Mesodermal cell (in vitro differentiated cells): ENCODE measurements at regions not wholly inside any gene's neighbourhood (a gene's known extent, or its start where the extent isn't known, plus 50 kb on each side); places are given as distances from the start of the nearest gene placed in this dataset.

Experiments
- H3K27ac ChIP-seq: 2 replicates; pipeline ENCODE4 v1.7.0; 2013; ENCODE audit warnings: mild to moderate bottlenecking, low read depth, low read length, moderate library complexity; ENCODE audit not compliant: severe bottlenecking
- H3K36me3 ChIP-seq: 2 replicates; pipeline ENCODE4 v1.7.1; 2013; ENCODE audit warnings: mild to moderate bottlenecking, low read length, moderate library complexity; ENCODE audit not compliant: control insufficient read depth, insufficient read depth
- H3K4me1 ChIP-seq: one replicate; pipeline ENCODE4 v1.7.1; 2013; ENCODE audit warnings: mild to moderate bottlenecking, low read length; ENCODE audit not compliant: insufficient read depth, control insufficient read depth, poor library complexity, severe bottlenecking
- H3K4me3 ChIP-seq: 2 replicates; pipeline ENCODE4 v1.7.0; 2013; ENCODE audit warnings: low read length, control low read depth, mild to moderate bottlenecking; ENCODE audit not compliant: insufficient read depth, poor library complexity, severe bottlenecking; ENCODE audit errors: extremely low read depth
- H3K9me3 ChIP-seq: 2 replicates; pipeline ENCODE4 v1.7.1; 2013; ENCODE audit warnings: mild to moderate bottlenecking, low read length, moderate library complexity; ENCODE audit not compliant: control insufficient read depth
- WGBS, 2 experiments: methylation state at CpG; one replicate each; pipeline ENCODE4 v1.1.5; 2013; ENCODE audit warnings: missing lambda C conversion rate in 2 of 2; ENCODE audit not compliant: insufficient coverage in 2 of 2; 5-methylcytosine and 5-hydroxymethylcytosine counted together

- Histone ChIP-seq H3K36me3 (no peaks in the 10 kb centered on the region), H3K9me3 (no peaks in the 10 kb centered on the region), H3K27ac (no peak overlapping the region), H3K4me1 (no peaks in the 10 kb centered on the region), H3K4me3 (no peak overlapping the region)
- 80% methylated on average over 1 of the region's 1 CpG; no CpG with 5 or more reads in 1 of the 2 experiments for WGBS, 2 experiments
Measured at GRCh38 chr2:194203898-194204297, 1453.1 kb upstream of the SLC39A10 start.

GRCh38 chr2:194182888-194183287 is 1474.1 kb upstream of the SLC39A10 start:
- no peaks in the 10 kb centered on the region for H3K4me1 ChIP-seq
- no peak overlapping the region for H3K27ac ChIP-seq
- H3K4me3 ChIP-seq: no peak overlapping the region
- H3K36me3 ChIP-seq: no peaks in the 10 kb centered on the region
- no CpG with 5 or more reads among the region's 2 CpGs for WGBS, 2 experiments
- no peaks in the 10 kb centered on the region for H3K9me3 ChIP-seq

DNA sequence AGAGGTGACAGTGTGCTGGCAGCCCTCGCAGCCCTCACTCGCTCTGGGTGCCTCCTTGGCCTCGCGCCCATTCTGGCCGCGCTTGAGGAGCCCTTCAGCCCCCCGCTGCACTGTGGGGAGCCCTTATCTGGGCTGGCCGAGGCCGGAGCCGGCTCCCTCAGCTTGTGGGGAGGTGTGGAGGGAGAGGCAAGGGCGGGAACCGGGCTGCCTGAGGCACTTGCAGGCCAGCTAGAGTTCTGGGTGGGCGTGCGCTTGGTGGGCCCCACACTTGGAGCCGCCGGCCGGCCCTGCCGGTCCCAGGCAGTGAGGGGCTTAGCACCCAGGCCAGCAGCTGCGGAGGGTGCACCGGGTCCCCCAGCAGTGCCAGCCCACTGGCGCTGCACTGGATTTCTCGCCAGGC is 1480.9 kb upstream of the SLC39A10 start:
- 89 to 95% methylated on average over 6 to 16 of the region's 22 CpGs for WGBS, 2 experiments
- H3K4me1 ChIP-seq: no peaks in the 10 kb centered on the region
- H3K27ac ChIP-seq: no peak overlapping the region
- no peaks in the 10 kb centered on the region for H3K9me3 ChIP-seq
- H3K4me3 ChIP-seq: no peak overlapping the region
- H3K36me3 ChIP-seq: no peaks in the 10 kb centered on the region

GRCh38 chr2:194166818-194167217 is 1490.2 kb upstream of the SLC39A10 start:
- Histone ChIP-seq H3K36me3 (no peaks in the 10 kb centered on the region), H3K27ac (no peak overlapping the region)

GRCh38 chr2:194155431-194155830 is 1501.6 kb upstream of the SLC39A10 start:
- Histone ChIP-seq H3K4me1 (no peaks in the 10 kb centered on the region), H3K36me3 (no peaks in the 10 kb centered on the region), H3K27ac (no peak overlapping the region), H3K4me3 (no peak overlapping the region), H3K9me3 (peaks cover 8% of the 10 kb centered on the region)
- 100% methylated on average over 1 of the region's 4 CpGs; no CpG with 5 or more reads in 1 of the 2 experiments for WGBS, 2 experiments

More at GRCh38 chr2:194166818-194167217, 1490.2 kb upstream of the SLC39A10 start:
- Histone ChIP-seq H3K4me3 (no peak overlapping the region), H3K9me3 (no peaks in the 10 kb centered on the region), H3K4me1 (no peaks in the 10 kb centered on the region)
- WGBS, 2 experiments: no CpG with 5 or more reads among the region's 2 CpGs

DNA sequence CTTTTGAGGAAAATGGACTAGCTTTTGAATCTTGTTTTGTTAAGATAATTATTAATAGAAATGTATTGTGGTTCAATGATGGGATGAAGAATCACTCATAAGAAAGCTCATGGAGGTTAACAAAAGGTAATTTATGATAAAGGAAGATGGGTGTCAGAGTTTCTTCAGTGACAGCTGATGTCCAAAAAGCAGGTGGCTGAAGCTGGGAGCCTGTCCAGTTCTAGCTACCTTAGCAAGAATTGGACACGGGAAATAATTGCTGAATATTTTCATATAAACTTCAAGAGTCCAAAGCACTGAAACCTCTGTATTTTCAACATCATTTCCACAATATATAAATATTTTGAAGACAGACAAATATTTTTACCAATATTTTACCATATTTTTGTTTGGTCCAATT is 1505.8 kb upstream of the SLC39A10 start:
- no peak overlapping the region for H3K4me3 ChIP-seq
- no peaks in the 10 kb centered on the region for H3K36me3 ChIP-seq
- H3K4me1 ChIP-seq: no peaks in the 10 kb centered on the region
- no peaks in the 10 kb centered on the region for H3K9me3 ChIP-seq
- H3K27ac ChIP-seq: no peak overlapping the region
- no CpG with 5 or more reads among the region's 1 CpG for WGBS, 2 experiments

GRCh38 chr2:194135463-194135862 is 1521.6 kb upstream of the SLC39A10 start:
- H3K4me1 ChIP-seq: no peaks in the 10 kb centered on the region
- WGBS, 2 experiments: 89 to 95% methylated on average over 6 to 8 of the region's 8 CpGs
- no peak overlapping the region for H3K4me3 ChIP-seq
- H3K27ac ChIP-seq: no peak overlapping the region
- H3K9me3 ChIP-seq: no peaks in the 10 kb centered on the region
- H3K36me3 ChIP-seq: no peaks in the 10 kb centered on the region

GRCh38 chr2:194128810-194129209 is 1528.2 kb upstream of the SLC39A10 start:
- Histone ChIP-seq H3K4me1 (no peaks in the 10 kb centered on the region), H3K4me3 (no peak overlapping the region), H3K27ac (no peak overlapping the region), H3K36me3 (no peaks in the 10 kb centered on the region), H3K9me3 (no peaks in the 10 kb centered on the region)
- WGBS, 2 experiments: 89 to 90% methylated on average over 1 to 3 of the region's 4 CpGs

GRCh38 chr2:194126418-194126817 is 1530.6 kb upstream of the SLC39A10 start:
- no peaks in the 10 kb centered on the region for H3K36me3 ChIP-seq
- H3K4me3 ChIP-seq: no peak overlapping the region
- H3K4me1 ChIP-seq: no peaks in the 10 kb centered on the region
- H3K9me3 ChIP-seq: no peaks in the 10 kb centered on the region
- WGBS, 2 experiments: no CpG with 5 or more reads among the region's 3 CpGs
- no peak overlapping the region for H3K27ac ChIP-seq

DNA sequence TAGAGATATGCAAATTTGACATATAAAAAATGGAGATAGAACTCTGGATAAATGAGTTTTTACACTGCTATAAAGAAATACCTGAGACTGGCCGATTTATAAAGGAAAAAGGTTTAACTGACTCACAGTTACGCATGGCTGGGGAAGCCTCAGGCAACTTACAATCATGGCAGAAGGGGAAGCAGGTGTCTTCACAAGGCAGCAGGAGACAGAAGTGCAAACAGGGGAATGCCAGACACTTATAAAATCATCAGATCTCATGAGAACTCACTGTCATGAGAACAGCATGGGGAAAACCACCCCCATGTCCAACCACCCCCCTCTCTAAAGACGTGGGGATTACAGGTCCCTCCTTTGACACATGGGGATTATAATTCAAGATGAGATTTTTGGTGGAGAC is 1540.2 kb upstream of the SLC39A10 start:
- 83 to 90% methylated on average over 1 to 2 of the region's 3 CpGs for WGBS, 2 experiments
- Histone ChIP-seq H3K27ac (no peak overlapping the region), H3K9me3 (no peaks in the 10 kb centered on the region)

DNA sequence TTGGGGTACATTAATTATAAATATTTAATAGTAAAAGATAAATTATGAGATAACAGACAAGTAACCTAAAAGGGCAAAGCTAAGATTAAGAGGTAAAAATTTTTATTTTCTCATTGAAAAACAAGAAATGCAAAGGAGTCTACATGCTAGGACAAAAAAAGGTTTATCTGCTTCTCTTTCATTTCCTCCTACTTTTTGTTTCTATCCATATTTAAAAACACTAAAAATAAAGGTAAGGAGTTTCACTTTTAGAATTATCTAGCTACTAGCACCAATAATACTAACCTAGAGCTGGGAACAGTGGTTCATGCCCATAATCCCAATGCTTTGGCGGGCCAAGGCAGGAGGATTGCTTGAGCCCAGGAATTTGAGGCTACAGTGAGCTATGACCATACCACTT is 1551.7 kb upstream of the SLC39A10 start:
- Histone ChIP-seq H3K36me3 (no peaks in the 10 kb centered on the region), H3K9me3 (no peaks in the 10 kb centered on the region), H3K27ac (no peak overlapping the region), H3K4me3 (no peak overlapping the region), H3K4me1 (no peaks in the 10 kb centered on the region)
- 83 to 100% methylated on average over 1 of the region's 1 CpG for WGBS, 2 experiments

More for the DNA sequence above, 1540.2 kb upstream of the SLC39A10 start:
- no peaks in the 10 kb centered on the region for H3K4me1 ChIP-seq
- H3K4me3 ChIP-seq: no peak overlapping the region
- H3K36me3 ChIP-seq: no peaks in the 10 kb centered on the region
